ENCODE measurements at regions not wholly inside any gene's neighbourhood (a gene's known extent, or its start where the extent isn't known, plus 50 kb on each side); places are given as distances from the start of the nearest gene placed in this dataset.

DNA sequence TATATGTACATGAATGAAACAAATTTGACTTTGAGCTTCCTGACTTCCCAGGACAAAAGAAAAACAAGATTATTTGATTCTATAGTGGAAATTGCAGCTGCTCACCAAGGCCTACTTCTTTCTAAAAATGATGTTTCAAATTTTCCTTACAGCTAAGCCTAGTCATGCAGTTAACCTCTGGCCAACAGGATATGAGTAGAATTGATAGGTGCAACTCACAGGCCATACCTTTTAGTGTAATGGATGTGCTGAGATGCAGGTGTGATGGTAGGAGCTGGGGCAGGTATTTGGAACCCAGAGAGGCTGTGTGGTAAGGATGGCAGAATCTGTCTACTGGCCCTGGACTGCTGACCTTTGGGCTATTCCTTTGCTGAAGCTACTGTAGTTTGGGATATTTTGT lies 230.9 kb upstream of the PREP start:
- TF ChIP-seq, protein P1, sequence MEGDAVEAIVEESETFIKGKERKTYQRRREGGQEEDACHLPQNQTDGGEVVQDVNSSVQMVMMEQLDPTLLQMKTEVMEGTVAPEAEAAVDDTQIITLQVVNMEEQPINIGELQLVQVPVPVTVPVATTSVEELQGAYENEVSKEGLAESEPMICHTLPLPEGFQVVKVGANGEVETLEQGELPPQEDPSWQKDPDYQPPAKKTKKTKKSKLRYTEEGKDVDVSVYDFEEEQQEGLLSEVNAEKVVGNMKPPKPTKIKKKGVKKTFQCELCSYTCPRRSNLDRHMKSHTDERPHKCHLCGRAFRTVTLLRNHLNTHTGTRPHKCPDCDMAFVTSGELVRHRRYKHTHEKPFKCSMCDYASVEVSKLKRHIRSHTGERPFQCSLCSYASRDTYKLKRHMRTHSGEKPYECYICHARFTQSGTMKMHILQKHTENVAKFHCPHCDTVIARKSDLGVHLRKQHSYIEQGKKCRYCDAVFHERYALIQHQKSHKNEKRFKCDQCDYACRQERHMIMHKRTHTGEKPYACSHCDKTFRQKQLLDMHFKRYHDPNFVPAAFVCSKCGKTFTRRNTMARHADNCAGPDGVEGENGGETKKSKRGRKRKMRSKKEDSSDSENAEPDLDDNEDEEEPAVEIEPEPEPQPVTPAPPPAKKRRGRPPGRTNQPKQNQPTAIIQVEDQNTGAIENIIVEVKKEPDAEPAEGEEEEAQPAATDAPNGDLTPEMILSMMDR (IDR thresholded peaks at IDR 0.05) = no peak
- Histone ChIP-seq H3K9me3 (no peaks in the 10 kb centered on the region), H3K4me1 (no peaks in the 10 kb centered on the region), H3K4me3 (no peak overlapping the region), H3K27me3 (no peaks in the 10 kb centered on the region), H3K27ac (no peak overlapping the region), H3K36me3 (no peaks in the 10 kb centered on the region)
- no peak for DNase-seq (ENCODE audit: low spot score)

DNA sequence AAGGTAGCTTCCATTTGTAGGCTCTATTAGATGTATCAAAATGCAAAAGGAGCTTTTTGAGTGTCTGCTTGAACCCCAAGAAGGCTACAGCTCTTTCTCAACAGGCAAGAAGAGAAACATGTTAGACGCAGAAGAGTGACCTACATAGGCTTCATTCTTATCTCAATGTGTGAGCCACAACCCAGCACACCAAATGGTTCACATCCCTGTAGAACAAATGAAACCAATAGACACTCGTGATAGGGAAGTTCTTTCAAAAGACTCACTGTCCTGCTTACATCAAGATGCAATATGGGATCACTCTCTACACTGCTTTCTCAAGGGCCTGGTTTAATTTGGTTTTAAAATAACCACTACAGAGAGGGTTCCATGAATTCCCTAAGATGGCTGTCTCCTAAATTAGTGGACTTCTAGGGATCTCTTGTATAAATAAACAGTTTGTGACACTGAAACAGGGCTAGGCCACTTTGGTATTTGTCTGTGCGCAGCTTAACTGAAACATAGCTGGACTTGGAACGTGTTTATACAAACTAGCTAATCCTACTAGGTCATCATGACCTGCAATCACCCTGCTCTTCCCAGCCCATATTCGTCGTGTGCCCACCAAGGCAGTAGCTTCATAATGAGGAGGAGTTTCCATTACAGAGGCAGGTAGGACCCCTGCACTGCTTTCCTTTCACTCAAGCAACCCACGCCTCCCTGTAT lies 225.4 kb upstream of the PREP start:
- Histone ChIP-seq H3K9me3 (no peaks in the 10 kb centered on the region), H3K27me3 (no peaks in the 10 kb centered on the region), H3K27ac (no peak overlapping the region), H3K4me1 (no peaks in the 10 kb centered on the region), H3K4me3 (no peak overlapping the region), H3K36me3 (no peaks in the 10 kb centered on the region)
- TF ChIP-seq, protein P1 (IDR thresholded peaks at IDR 0.05) = no peak
- DNase-seq (ENCODE audit: low spot score) = no peak

DNA sequence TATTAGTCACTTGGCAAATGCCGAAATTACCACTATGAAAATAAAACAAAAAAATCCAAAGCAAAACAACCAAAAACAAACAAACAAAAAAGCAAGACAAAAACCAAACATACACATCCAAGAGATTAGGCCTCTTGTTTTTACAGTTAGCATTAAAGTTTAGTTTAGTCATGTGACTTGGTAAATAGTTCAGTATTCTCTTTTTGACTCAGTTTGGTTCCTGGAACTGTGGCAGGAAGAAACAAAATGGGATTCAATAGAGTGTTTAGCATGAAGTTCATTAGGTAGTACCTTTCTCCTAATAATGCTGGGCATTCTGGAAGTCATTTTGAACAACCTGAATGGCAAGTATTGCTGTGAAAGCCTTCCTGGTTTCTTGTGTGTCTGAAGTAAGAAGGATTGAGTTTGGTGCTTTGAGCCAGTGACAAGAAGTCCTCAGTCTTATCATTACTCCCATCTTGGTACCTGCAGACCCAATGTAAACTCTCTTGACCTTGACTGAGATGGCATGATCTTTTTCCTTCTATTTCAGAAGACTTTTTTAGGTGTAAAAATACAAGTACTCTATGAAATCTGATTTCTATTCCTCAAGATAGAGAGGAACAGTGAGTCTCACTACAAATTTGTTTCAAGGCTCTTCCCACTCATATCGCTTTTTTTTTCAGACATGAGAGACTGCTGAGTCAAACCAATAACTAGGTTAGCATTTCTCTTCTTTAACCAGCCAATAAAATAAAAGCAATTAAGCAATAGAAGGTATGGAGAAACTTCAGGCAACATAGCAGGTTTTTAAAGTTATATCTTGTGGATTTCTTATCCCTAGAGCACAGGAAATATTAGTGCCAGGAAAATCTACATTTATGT lies 223.6 kb upstream of the PREP start:
- no peaks in the 10 kb centered on the region for H3K9me3 ChIP-seq
- no peaks in the 10 kb centered on the region for H3K27me3 ChIP-seq
- no peak overlapping the region for H3K4me3 ChIP-seq
- no peaks in the 10 kb centered on the region for H3K4me1 ChIP-seq
- H3K27ac ChIP-seq = no peak overlapping the region
- H3K36me3 ChIP-seq = no peaks in the 10 kb centered on the region
- no peak for DNase-seq (ENCODE audit: low spot score)
- TF ChIP-seq, protein P1 (IDR thresholded peaks at IDR 0.05) = no peak

DNA sequence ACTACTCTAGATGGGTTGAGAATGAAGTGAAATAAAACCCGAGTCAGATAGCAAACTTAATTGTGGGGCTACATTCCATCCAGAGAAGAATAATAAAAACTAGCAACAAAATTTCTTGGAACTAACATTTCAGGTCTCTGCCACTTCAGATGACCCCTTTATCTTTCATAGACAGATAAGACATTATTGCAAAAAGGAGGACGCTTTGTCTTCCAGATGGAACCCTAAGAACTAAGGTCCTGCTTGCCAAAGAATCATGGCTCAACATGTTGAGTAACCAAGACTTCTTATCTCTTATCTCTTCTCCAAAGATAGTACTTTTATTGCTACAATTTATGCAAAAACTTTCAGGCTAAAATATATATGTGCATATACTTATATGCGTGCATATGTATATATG lies 221.1 kb upstream of the PREP start:
- H3K4me3 ChIP-seq = no peak overlapping the region
- H3K4me1 ChIP-seq = no peaks in the 10 kb centered on the region
- DNase-seq (ENCODE audit: low spot score) = no peak
- no peak overlapping the region for H3K27ac ChIP-seq
- H3K36me3 ChIP-seq = no peaks in the 10 kb centered on the region
- TF ChIP-seq, protein P1 (IDR thresholded peaks at IDR 0.05) = no peak
- H3K9me3 ChIP-seq = no peaks in the 10 kb centered on the region
- no peaks in the 10 kb centered on the region for H3K27me3 ChIP-seq

DNA sequence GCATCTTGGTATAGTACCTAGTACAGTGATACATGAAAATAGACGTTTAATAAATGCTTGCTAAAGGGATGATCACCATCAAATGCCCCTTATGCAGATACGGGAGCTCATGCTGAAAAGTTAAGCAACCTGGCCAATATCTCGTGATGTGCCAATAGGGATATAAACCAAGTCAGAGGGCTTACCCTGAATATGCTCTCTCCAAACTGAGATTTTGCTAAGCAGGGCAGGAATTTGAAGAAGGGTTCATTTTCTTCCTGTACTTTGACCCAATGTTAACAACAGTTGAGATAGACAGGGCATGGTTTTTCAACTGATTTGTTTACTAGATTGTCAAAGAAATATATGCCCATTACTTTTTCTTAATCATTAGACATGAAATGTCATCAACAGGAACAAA lies 219.3 kb upstream of the PREP start:
- TF ChIP-seq, protein P1 (IDR thresholded peaks at IDR 0.05) = no peak
- Histone ChIP-seq H3K27me3 (no peaks in the 10 kb centered on the region), H3K4me3 (no peak overlapping the region), H3K27ac (no peak overlapping the region), H3K4me1 (no peaks in the 10 kb centered on the region), H3K36me3 (no peaks in the 10 kb centered on the region), H3K9me3 (no peaks in the 10 kb centered on the region)
- DNase-seq (ENCODE audit: low spot score) = no peak
